NCI-H460 (cell line): ENCODE measurements at regions not wholly inside any gene's neighbourhood (a gene's known extent, or its start where the extent isn't known, plus 50 kb on each side); places are given as distances from the start of the nearest gene placed in this dataset.

Experiments
- DNase-seq: peaks from one replicate; pipeline ENCODE4 v3.0.0-alpha.2; 2016; ENCODE audit warnings: low read depth; ENCODE audit errors: extremely low read depth

DNA sequence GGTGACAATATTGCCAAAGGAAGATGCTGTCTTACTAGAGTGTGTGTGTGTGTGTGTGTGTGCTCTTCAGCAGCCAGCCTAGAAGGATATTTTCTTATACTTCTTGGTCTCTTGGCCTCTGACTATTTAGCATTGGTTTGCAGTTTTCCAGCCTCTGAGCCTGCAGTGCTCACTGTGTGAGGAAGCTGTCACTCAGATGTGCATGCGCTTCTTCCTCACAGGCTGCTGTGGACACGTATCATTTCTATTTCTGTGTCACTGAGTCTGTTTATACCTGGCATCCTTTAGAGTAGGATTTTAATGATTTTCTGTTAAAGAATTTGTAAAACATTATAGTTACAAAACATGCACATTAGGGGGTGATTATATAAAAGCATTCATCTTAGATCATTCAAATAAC lies 83.3 kb downstream of the ALDH8A1 start:
- DNase-seq: no peak

- no peak for DNase-seq
These were observed 85.3 kb downstream of the ALDH8A1 start for GRCh38 chr6:134864558-134864957.

DNA sequence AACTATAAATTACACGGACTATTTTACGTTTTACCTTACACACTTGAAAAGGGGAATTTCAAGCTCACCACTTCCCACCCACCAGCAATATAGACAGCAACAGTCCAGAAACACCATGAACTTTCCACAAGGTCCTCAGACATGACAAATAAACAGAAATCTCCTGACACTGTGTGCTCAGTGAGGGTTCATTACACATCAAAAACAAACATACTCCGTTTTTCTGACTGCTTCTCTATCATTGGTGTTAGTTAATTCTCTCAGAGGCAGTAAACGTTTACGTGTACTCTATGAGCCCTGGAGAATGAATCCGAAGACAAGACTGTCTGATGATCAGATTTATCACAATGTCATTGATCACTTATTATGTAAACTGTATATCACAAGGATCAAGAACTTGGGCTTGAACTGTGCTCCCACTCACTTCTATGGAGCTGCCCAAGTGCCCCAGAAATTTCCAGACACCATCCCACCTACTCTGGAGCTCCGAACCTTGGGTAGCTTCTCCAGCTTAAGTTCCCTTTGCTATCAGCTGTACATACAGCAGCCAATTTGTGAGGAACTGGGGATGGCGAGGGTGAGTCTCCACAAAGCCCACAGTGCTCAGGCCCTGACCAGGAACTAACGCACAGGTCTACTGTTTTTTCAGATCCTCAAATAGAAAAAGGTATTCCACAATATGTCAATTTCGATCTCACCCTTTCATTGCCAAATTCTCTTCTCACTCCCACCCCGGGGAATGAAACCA lies 86.0 kb downstream of the ALDH8A1 start:
- no peak for DNase-seq

GRCh38 chr6:134854366-134854765 lies 95.5 kb downstream of the ALDH8A1 start:
- DNase-seq: no peak

GRCh38 chr6:134853111-134854055 lies 96.5 kb downstream of the ALDH8A1 start:
- no peak for DNase-seq

DNA sequence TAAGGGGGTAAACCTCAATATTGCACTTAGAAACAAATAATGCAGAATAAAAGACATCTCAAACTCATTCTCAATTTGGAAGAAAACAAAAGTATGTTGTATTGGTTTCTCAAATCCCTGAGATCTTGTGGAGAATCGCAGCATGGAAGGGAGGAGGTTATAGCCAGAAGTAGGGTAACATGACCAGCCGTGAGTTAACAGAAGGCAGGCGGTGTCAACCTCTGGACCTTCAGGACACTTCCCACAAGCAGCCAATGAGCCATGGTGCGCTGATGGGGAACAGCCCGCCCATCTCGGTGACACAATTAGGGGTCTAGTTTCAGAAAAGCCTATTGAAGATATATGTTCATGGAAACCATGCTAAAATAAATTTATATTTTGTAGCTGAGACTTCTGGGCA lies 98.4 kb downstream of the ALDH8A1 start:
- DNase-seq: no peak

GRCh38 chr6:134850721-134851305 lies 99.1 kb downstream of the ALDH8A1 start:
- DNase-seq: no peak

GRCh38 chr6:134849920-134850447 lies 99.9 kb downstream of the ALDH8A1 start:
- no peak for DNase-seq

DNA sequence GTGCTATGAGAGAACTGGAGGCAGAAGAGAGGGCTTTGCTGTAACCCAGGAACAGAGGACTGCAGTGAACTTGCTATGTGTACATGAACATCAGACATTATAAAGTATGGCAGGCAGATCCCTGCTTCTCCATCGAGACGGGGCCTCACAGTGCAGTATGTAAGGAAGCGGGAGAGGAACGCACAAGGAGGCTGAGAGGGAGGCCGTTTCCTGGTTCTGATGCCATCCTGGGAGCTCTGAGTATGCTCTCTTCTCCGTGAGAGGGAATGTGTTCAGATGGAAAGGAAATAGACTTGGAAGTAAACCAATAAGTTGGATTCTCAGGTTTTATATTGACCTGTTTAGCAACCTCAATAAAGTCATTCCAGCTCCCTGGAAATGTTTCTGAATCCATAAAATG lies 101.8 kb downstream of the ALDH8A1 start:
- DNase-seq: no peak

DNA sequence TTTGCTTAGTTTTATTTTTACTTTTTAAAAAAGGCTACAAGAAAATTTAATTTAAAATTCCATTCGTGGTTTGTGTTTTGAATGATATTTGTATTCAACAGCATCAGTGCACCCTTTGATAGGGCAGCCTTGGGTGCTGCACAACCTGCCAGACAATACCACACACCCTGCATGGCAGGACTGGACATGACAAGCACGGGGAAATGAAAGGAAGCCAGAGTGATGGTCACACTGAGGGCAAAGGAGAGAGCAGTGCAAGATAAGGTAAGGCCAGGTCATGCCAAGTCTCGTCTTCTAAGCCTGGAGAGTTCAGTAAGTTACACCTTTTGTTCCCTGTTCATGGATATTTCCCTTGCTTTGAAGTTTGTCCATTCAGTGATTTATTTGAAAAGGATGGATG lies 103.0 kb downstream of the ALDH8A1 start:
- DNase-seq: no peak

DNA sequence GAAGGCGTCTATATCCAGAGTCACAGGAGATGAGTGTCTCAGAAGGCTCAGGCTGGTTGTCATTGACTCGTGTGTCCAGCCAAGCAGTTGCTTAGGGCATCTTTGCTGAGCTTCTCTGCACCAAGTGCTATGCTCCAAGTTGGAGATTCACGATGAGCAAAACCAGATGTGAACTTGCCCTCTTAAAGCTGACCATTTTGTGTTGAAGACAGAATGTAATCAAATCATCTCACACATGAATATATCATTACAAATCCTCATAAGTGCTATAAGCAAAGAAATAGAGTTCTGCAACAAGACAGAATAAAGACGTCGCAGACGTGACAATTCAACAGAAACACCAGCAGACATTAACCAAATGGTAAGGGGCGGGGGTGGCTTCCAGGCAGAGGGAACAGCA lies 103.9 kb downstream of the ALDH8A1 start:
- DNase-seq: no peak

DNA sequence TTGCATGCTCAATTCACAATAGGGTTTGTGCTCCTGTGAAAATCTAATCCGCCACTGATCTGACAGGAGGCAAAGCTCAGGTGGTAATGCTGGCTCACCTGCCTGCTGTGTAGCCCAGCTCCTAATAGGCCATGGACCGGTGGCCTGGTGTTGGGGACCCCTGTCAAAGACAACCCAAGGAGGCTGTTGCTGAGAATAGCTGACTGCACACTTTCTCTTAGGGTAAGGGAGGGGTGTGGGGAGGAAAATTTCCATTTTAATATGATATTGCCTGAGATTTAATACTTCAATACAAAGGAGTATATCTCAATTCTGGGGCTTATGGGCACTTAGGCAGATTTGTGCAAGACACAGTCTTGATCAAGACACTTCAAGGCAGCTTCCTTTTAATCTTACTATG lies 105.8 kb downstream of the ALDH8A1 start:
- no peak for DNase-seq

DNA sequence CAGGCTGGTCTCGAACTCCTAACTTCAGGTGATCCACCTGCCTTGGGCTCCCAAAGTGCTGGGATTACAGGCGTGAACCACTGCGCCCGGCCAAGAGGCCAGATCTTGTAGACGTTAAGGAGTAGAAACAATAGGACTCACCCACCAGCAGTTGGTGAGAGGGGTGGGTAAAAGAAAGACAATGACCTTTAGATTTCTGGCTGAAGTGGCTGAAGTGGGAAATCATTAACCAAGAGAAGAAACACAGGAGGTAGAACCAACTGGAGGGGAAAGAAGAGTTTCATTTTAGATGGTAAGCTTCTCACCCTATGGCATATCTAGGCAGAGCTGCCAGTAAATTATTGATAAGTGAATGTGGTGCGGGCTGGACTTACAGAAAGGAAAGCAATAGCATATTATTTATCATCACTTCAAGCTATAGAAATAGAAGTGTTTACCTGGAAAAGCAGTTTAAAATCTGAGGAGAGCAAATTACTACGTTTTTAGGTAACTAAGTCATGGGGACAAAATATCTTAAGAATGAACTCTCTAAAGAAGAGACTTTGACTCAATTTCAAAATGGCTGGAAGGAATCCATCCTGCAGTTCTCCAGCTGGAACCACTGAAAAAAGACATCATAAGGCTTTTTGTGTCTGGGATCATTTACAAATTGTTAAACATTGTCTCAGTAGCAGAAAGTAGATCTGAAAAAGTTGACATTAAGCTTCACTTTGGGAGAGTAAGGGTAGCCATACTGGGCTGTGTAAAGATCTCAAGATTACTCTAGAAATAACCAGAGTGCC lies 109.6 kb downstream of the ALDH8A1 start:
- no peak for DNase-seq

GRCh38 chr6:134835993-134836392 lies 113.9 kb downstream of the ALDH8A1 start:
- no peak for DNase-seq

- DNase-seq: no peak
These were observed 119.0 kb downstream of the ALDH8A1 start for GRCh38 chr6:134830940-134831339.

DNA sequence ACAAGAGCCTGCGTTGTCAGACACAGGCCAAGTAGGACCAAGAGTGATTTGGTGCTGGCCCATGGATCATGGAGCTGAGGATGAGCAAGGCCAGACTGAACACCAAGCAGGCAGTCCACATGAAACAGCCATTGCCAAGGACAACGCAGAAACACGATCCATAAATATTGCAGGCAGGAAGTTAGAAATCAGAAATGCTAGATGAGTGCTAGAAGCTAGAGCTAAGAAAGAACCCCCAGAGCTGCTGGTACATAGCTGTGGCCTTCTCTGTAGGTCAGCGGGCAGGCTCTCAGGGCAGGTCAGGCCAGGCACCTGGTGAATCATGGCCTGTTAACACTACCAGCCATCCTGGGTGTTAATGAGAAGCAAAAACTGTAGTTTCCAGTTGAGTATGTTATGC lies 119.7 kb downstream of the ALDH8A1 start:
- no peak for DNase-seq

- no peak for DNase-seq
These were observed 121.3 kb downstream of the ALDH8A1 start for GRCh38 chr6:134828641-134829040.

- DNase-seq: no peak
These were observed 122.8 kb downstream of the ALDH8A1 start for GRCh38 chr6:134826889-134827737.

DNA sequence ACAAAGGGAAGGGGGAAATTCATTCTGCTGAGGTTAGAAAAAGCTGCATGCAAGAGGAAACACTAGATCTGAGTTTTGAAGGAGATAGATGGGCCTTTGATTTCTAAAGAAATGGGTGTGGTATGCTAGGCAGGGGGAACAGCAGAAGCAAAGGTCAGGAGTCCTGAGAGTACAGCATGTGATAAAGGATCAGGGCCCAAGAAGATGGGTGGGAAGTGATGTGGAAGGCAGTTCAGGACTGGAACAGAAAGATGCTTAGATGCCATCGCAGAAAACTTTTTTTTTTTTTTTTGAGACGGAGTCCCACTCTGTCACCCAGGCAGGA lies 126.2 kb downstream of the ALDH8A1 start:
- DNase-seq: no peak
